Nephron progenitor cell (in vitro differentiated cells): ENCODE measurements at regions not wholly inside any gene's neighbourhood (a gene's known extent, or its start where the extent isn't known, plus 50 kb on each side); places are given as distances from the start of the nearest gene placed in this dataset.

Source experiments
- DNase-seq: peaks from one replicate; pipeline ENCODE4 v3.0.0; 2021
- H3K27ac Mint-ChIP-seq: 2 replicates; pipeline ENCODE4 v1.8.0; 2021; ENCODE audit warnings: mild to moderate bottlenecking, moderate library complexity, mixed read lengths
- H3K27me3 Mint-ChIP-seq: 2 replicates; pipeline ENCODE4 v1.8.0; 2021; ENCODE audit warnings: mild to moderate bottlenecking, low read depth, mixed read lengths; ENCODE audit not compliant: poor library complexity
- H3K36me3 Mint-ChIP-seq: 2 replicates; pipeline ENCODE4 v1.8.0; 2021; ENCODE audit warnings: low read depth, mixed read lengths
- H3K4me1 Mint-ChIP-seq: 2 replicates; pipeline ENCODE4 v1.8.0; 2021; ENCODE audit warnings: mixed read lengths
- H3K4me3 Mint-ChIP-seq: 2 replicates; pipeline ENCODE4 v1.8.0; 2021; ENCODE audit warnings: mild to moderate bottlenecking, moderate library complexity, mixed read lengths
- H3K9me3 Mint-ChIP-seq: 2 replicates; pipeline ENCODE4 v1.8.0; 2021; ENCODE audit warnings: mild to moderate bottlenecking, moderate library complexity, mixed read lengths
- CTCF ChIP-seq: fragments of 200-600 bp; sonication (generic); IDR thresholded peaks from 2 replicates; pipeline ENCODE4 v1.5.0; 2021; ENCODE audit warnings: antibody characterized with exemption

DNA sequence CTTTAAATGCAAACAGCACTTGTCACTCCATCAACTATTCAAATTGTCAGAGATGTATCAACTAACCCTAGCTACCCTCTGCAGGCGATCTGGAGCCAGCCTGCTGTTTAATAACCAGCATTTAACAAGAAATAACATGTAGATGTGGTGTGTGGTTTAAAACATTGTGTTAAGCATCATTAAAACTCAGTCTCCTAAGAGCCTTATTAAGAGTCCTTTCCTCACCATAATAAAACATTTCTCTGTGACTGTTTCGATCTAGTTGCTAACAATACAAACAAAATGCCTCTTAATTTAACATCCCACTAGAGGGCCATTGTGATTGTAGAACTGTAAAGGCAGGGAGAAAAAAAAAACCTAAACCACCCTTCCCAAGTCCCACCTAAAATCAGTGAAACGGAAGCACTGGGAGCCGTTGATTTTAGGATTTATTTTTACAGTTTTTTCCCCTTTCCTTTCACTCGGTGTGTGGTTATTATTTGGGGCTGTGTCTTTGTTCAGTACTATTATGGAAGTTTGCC, 708.6 kb downstream of the C4orf33 start:
- H3K27ac Mint-ChIP-seq = no peak overlapping the region
- no peak for TF ChIP-seq CTCF
- no peak overlapping the region for H3K4me3 Mint-ChIP-seq
- no peaks in the 10 kb centered on the region for H3K36me3 Mint-ChIP-seq
- H3K9me3 Mint-ChIP-seq = no peaks in the 10 kb centered on the region
- no peak for DNase-seq
- H3K27me3 Mint-ChIP-seq = no peaks in the 10 kb centered on the region
- no peaks in the 10 kb centered on the region for H3K4me1 Mint-ChIP-seq

GRCh38 chr4:129806986-129807385, 711.0 kb downstream of the C4orf33 start:
- Mint-ChIP-seq H3K4me1 (no peaks in the 10 kb centered on the region), H3K4me3 (no peak overlapping the region), H3K36me3 (no peaks in the 10 kb centered on the region), H3K27me3 (no peaks in the 10 kb centered on the region), H3K9me3 (no peaks in the 10 kb centered on the region), H3K27ac (no peak overlapping the region)
- DNase-seq = no peak
- no peak for TF ChIP-seq CTCF

DNA sequence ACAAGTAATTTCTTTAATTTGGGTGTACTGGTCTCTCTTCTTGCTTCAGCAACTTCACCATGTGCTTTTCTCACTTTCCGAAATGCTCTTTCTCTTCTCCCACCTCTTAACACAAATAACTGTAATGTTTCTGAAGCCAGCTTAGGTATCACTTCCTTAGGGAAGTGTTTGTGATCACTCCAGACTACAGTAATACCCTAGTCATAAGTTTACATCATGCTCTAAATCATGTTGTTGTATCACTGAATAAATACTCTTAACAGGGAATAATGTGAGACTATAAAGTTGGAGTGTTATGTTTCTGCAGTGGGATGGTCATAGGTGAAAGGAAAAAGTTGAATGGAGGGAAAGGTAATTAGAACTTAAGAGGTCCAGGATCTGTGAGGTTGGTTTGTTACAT, 712.3 kb downstream of the C4orf33 start:
- H3K9me3 Mint-ChIP-seq = no peaks in the 10 kb centered on the region
- no peaks in the 10 kb centered on the region for H3K4me1 Mint-ChIP-seq
- H3K27ac Mint-ChIP-seq = no peak overlapping the region
- no peak for TF ChIP-seq CTCF
- no peak overlapping the region for H3K4me3 Mint-ChIP-seq
- DNase-seq = no peak
- no peaks in the 10 kb centered on the region for H3K36me3 Mint-ChIP-seq
- H3K27me3 Mint-ChIP-seq = no peaks in the 10 kb centered on the region

- no peak overlapping the region for H3K27ac Mint-ChIP-seq
- H3K9me3 Mint-ChIP-seq = no peaks in the 10 kb centered on the region
- no peak overlapping the region for H3K4me3 Mint-ChIP-seq
- peaks cover 13% of the 10 kb centered on the region for H3K4me1 Mint-ChIP-seq
- no peak for TF ChIP-seq CTCF
- no peaks in the 10 kb centered on the region for H3K36me3 Mint-ChIP-seq
- peaks cover 3% of the 10 kb centered on the region for H3K27me3 Mint-ChIP-seq
- no peak for DNase-seq
Measured at GRCh38 chr4:129821073-129821472, 725.1 kb downstream of the C4orf33 start.

DNA sequence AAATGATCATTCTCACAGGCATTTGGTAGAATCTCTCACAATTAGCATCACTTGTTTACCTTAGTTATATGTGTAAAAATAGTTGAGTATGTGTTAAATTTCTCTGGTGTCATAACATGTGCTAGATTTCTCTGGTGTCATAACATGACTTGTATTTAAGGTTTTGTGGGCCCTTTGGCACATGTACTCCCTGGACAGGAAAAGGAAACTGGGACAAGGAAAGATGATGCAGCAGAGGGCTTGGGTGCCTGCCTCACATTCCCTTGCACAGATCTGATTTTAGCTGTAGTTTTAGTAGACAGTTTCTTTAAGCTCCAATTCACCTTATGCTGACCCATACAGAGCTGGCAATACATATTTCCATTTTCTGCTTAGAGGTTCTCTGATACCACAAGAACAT, 726.0 kb downstream of the C4orf33 start:
- no peaks in the 10 kb centered on the region for H3K36me3 Mint-ChIP-seq
- DNase-seq = no peak
- peaks cover 13% of the 10 kb centered on the region for H3K4me1 Mint-ChIP-seq
- no peak for TF ChIP-seq CTCF
- no peaks in the 10 kb centered on the region for H3K9me3 Mint-ChIP-seq
- H3K4me3 Mint-ChIP-seq = no peak overlapping the region
- no peaks in the 10 kb centered on the region for H3K27me3 Mint-ChIP-seq
- no peak overlapping the region for H3K27ac Mint-ChIP-seq

- Mint-ChIP-seq H3K27ac (no peak overlapping the region), H3K27me3 (no peaks in the 10 kb centered on the region), H3K36me3 (no peaks in the 10 kb centered on the region), H3K9me3 (no peaks in the 10 kb centered on the region), H3K4me1 (peaks cover 13% of the 10 kb centered on the region), H3K4me3 (no peak overlapping the region)
- DNase-seq = no peak
- TF ChIP-seq CTCF = no peak
Measured at GRCh38 chr4:129822701-129823100, 726.7 kb downstream of the C4orf33 start.
